ENCODE measurements at regions not wholly inside any gene's neighbourhood (a gene's known extent, or its start where the extent isn't known, plus 50 kb on each side); places are given as distances from the start of the nearest gene placed in this dataset.
"Not testable (repeated sequence)": the region's sequence is repeated elsewhere in the genome, so short reads cannot be mapped to it uniquely, and the experiment has no call there.

- DNase-seq: peak; percentile 74
These were observed 133.8 kb upstream of the TBX3 start for GRCh38 chr12:114817571-114818425.

- no peak for DNase-seq
These were observed 131.2 kb upstream of the TBX3 start for GRCh38 chr12:114815026-114815795.

GRCh38 chr12:114812858-114813761 lies 129.1 kb upstream of the TBX3 start:
- DNase-seq: peak; percentile 35

GRCh38 chr12:114812384-114812783 lies 128.4 kb upstream of the TBX3 start:
- DNase-seq: no peak

- no peak for DNase-seq
These were observed 125.1 kb upstream of the TBX3 start for GRCh38 chr12:114809097-114809496.

GRCh38 chr12:114801381-114801780 lies 117.4 kb upstream of the TBX3 start:
- DNase-seq: not testable (repeated sequence)

- not testable (repeated sequence) for DNase-seq
These were observed 116.6 kb upstream of the TBX3 start for GRCh38 chr12:114800566-114800965.

- DNase-seq: no peak
These were observed 115.9 kb upstream of the TBX3 start for GRCh38 chr12:114799574-114800487.

GRCh38 chr12:114794049-114794558 lies 110.1 kb upstream of the TBX3 start:
- DNase-seq: no peak

GRCh38 chr12:114790276-114790675 lies 106.3 kb upstream of the TBX3 start:
- DNase-seq: no peak

- no peak for DNase-seq
These were observed 105.8 kb upstream of the TBX3 start for GRCh38 chr12:114789821-114790220.

GRCh38 chr12:114789276-114789675 lies 105.3 kb upstream of the TBX3 start:
- DNase-seq: no peak

- no peak for DNase-seq
These were observed 100.6 kb upstream of the TBX3 start for GRCh38 chr12:114784526-114784925.

- no peak for DNase-seq
These were observed 99.2 kb upstream of the TBX3 start for GRCh38 chr12:114783089-114783618.

- DNase-seq: no peak
These were observed 96.9 kb upstream of the TBX3 start for GRCh38 chr12:114780746-114781399.

GRCh38 chr12:114779647-114780046 lies 95.7 kb upstream of the TBX3 start:
- DNase-seq: no peak

- DNase-seq: no peak
These were observed 95.2 kb upstream of the TBX3 start for GRCh38 chr12:114779186-114779585.

GRCh38 chr12:114776731-114777442 lies 92.9 kb upstream of the TBX3 start:
- DNase-seq: no peak

- DNase-seq: no peak
These were observed 90.7 kb upstream of the TBX3 start for GRCh38 chr12:114774699-114775098.

GRCh38 chr12:114774197-114774596 lies 90.2 kb upstream of the TBX3 start:
- no peak for DNase-seq

Data from NCI-H1092 treated with DMSO at 0.1 percent for 48 hours (cell line).